SU-DHL-6 (cell line): ENCODE measurements at regions not wholly inside any gene's neighbourhood (a gene's known extent, or its start where the extent isn't known, plus 50 kb on each side); places are given as distances from the start of the nearest gene placed in this dataset.

Experiments used
- H2AFZ ChIP-seq: fragments of 200-600 bp; sonication (generic); 2 replicates; pipeline ENCODE4 v1.6.1; 2014; ENCODE audit warnings: low read depth, mild to moderate bottlenecking, moderate library complexity, mixed read lengths, antibody characterized with exemption, low read length; ENCODE audit not compliant: severe bottlenecking
- H3F3A ChIP-seq: fragments of 200-600 bp; shearing (Covaris generic); 2 replicates; pipeline ENCODE4 v1.6.0; 2016; ENCODE audit warnings: antibody characterized with exemption, mild to moderate bottlenecking; ENCODE audit not compliant: insufficient read depth
- H3K27ac ChIP-seq: fragments of 200-600 bp; sonication (generic); 2 replicates; pipeline ENCODE4 v1.5.1; 2016; ENCODE audit warnings: low read depth, mild to moderate bottlenecking, low read length, moderate library complexity, mixed read lengths
- H3K27me3 ChIP-seq: fragments of 200-600 bp; sonication (generic), shearing (Covaris generic); 2 replicates; pipeline ENCODE4 v1.6.0; 2014; ENCODE audit warnings: mild to moderate bottlenecking, low read length
- H3K36me3 ChIP-seq: fragments of 200-600 bp; sonication (generic); 2 replicates; pipeline ENCODE4 v1.6.1; 2014; ENCODE audit warnings: mild to moderate bottlenecking, low read length, mixed read lengths
- H3K4me2 ChIP-seq: fragments of 300-600, 200-600 bp; shearing (Covaris generic), sonication (generic); 2 replicates; pipeline ENCODE4 v1.6.0; 2014; ENCODE audit warnings: low read length, low read depth, mild to moderate bottlenecking; ENCODE audit not compliant: poor library complexity, severe bottlenecking
- H3K4me3 ChIP-seq: fragments of 200-600 bp; sonication (generic); 2 replicates; pipeline ENCODE4 v1.5.1; 2014; ENCODE audit warnings: antibody characterized with exemption, low read length, mild to moderate bottlenecking, mixed read lengths; ENCODE audit not compliant: insufficient read depth, poor library complexity, severe bottlenecking
- H3K79me2 ChIP-seq: fragments of 200-600 bp; sonication (generic); 2 replicates; pipeline ENCODE4 v1.6.1; 2014; ENCODE audit warnings: mild to moderate bottlenecking, low read length, moderate library complexity; ENCODE audit not compliant: insufficient read depth
- H3K9ac ChIP-seq: fragments of 200-600 bp; sonication (generic); 2 replicates; pipeline ENCODE4 v1.7.0; 2014; ENCODE audit warnings: mild to moderate bottlenecking, low read length
- H3K9me2 ChIP-seq: fragments of 200-600 bp; sonication (generic); replicated peaks from 2 replicates; pipeline ENCODE4 v1.6.1; 2014; ENCODE audit warnings: low read length; ENCODE audit not compliant: insufficient read depth
- H3K9me3 ChIP-seq: fragments of 200-600 bp; sonication (generic); 2 replicates; pipeline ENCODE4 v1.6.1; 2014; ENCODE audit warnings: low read length, mixed read lengths; ENCODE audit not compliant: insufficient read depth
- H4K20me1 ChIP-seq: fragments of 200-600 bp; sonication (generic); 2 replicates; pipeline ENCODE4 v1.6.1; 2014; ENCODE audit warnings: low read depth, mild to moderate bottlenecking, antibody characterized with exemption, low read length, moderate library complexity, mixed read lengths
- CTCF ChIP-seq: fragments of 200-600 bp; sonication (generic); IDR thresholded peaks from one replicate; pipeline ENCODE4 v1.5.1; 2017; ENCODE audit warnings: antibody characterized with exemption, mild to moderate bottlenecking, low read length, moderate library complexity; ENCODE audit not compliant: insufficient read depth, poor library complexity, severe bottlenecking
- EZH2phosphoT487 ChIP-seq: fragments of 200-600 bp; sonication (generic), shearing (Covaris generic); conservative IDR thresholded peaks from 2 replicates; pipeline ENCODE4 v1.6.1; 2018; ENCODE audit warnings: mild to moderate bottlenecking, antibody characterized with exemption, low read length, moderate library complexity, mixed read lengths

- no peak overlapping the region for H2AFZ ChIP-seq
- no peak overlapping the region for H3K27ac ChIP-seq
- no peaks in the 10 kb centered on the region for H3K9me3 ChIP-seq
- no peaks in the 10 kb centered on the region for H3K9me2 ChIP-seq
- H3F3A ChIP-seq: no peaks in the 10 kb centered on the region
- no peaks in the 10 kb centered on the region for H3K27me3 ChIP-seq
- H3K4me2 ChIP-seq: no peak overlapping the region
- TF ChIP-seq CTCF: no peak
- H3K79me2 ChIP-seq: no peaks in the 10 kb centered on the region
- no peaks in the 10 kb centered on the region for H4K20me1 ChIP-seq
- H3K4me3 ChIP-seq: no peak overlapping the region
- H3K9ac ChIP-seq: no peak overlapping the region
- no peaks in the 10 kb centered on the region for H3K36me3 ChIP-seq
Observed at GRCh38 chr2:18659915-18660314, 70.5 kb upstream of the NT5C1B start.

- no peak overlapping the region for H3K9ac ChIP-seq
- no peaks in the 10 kb centered on the region for H3K27me3 ChIP-seq
- no peak overlapping the region for H2AFZ ChIP-seq
- no peaks in the 10 kb centered on the region for H3K9me3 ChIP-seq
- H3K79me2 ChIP-seq: no peaks in the 10 kb centered on the region
- no peaks in the 10 kb centered on the region for H4K20me1 ChIP-seq
- H3F3A ChIP-seq: no peaks in the 10 kb centered on the region
- no peak overlapping the region for H3K4me2 ChIP-seq
- no peak overlapping the region for H3K4me3 ChIP-seq
- no peak overlapping the region for H3K27ac ChIP-seq
- TF ChIP-seq EZH2phosphoT487 (no peak), CTCF (no peak)
- H3K36me3 ChIP-seq: no peaks in the 10 kb centered on the region
- H3K9me2 ChIP-seq: no peaks in the 10 kb centered on the region
Observed at GRCh38 chr2:18656048-18656447, 66.7 kb upstream of the NT5C1B start.

DNA sequence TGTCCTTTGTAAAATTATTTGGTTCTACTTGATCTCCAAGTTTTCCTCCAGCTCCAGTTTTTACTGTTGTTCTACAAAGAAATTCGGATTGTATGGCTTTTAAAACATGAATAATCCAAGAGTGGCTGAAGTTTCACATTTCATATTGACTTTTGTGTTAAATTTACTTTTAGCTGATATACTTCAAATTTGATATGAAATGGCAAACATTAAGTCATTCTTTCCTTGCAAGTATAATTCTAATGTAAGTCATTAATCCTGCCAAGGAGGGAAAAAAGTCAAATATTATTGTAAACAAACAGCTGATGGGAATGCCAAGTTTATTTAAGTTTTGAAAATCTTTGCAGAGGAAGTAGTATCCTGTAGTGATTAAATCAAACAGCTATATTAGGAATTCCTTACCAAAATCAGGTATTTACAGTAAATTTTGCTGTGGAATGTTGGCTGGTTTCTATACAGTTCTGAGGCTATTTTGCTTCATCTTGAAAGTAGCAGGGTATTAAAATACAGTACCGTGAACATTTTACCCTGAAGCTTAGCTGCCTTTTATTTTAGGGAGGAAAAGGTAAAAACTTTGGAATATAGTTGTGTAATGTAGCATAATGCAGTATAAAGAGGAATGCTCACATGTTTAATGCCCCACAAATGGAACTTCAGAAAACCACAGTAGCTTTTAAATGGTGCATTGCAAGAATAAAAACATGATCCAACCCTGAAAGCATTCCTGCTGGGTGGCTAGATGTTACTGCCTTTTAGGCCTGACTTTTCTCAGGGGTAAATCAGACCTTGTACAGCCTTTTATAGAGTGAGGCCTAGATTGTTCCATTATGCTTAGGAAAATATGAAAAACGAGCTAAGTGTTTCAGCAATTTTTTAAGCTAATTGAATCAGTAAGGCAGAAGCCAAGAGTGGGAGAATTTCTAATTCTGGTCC, 62.7 kb upstream of the NT5C1B start:
- Histone ChIP-seq H3K4me3 (no peak overlapping the region), H3K4me2 (no peak overlapping the region), H3K9ac (no peak overlapping the region), H3K27me3 (no peaks in the 10 kb centered on the region), H2AFZ (no peak overlapping the region), H3K9me3 (no peaks in the 10 kb centered on the region), H3K79me2 (no peaks in the 10 kb centered on the region), H3K27ac (no peak overlapping the region), H3K36me3 (no peaks in the 10 kb centered on the region), H3F3A (no peaks in the 10 kb centered on the region), H3K9me2 (no peaks in the 10 kb centered on the region), H4K20me1 (no peaks in the 10 kb centered on the region)
- no peak for TF ChIP-seq CTCF
- no peak for TF ChIP-seq EZH2phosphoT487
